ENCODE measurements at regions not wholly inside any gene's neighbourhood (a gene's known extent, or its start where the extent isn't known, plus 50 kb on each side); places are given as distances from the start of the nearest gene placed in this dataset.

DNA sequence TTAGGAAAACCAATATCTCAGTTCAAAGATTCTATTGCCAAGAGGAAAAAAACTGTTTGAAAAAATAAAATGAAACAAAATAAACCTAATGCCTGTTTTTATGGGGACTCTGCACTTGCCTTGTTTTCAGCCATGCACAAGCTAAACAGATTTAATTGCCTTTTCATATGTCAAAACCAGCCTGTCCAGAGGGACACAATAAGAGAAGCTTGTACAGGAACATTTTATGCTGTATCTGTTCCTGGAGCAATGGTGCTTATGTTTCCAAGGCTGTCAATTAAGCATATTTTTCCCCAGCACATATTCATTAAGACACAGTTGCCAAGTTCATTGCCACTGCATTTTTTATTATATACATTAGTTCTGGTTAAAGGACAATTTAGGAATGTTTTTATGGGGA, 470.9 kb downstream of the LRRIQ3 start:
- H3K4me3 Mint-ChIP-seq, result no peak overlapping the region
- H3K27ac Mint-ChIP-seq, result no peak overlapping the region
- TF ChIP-seq, protein P1, sequence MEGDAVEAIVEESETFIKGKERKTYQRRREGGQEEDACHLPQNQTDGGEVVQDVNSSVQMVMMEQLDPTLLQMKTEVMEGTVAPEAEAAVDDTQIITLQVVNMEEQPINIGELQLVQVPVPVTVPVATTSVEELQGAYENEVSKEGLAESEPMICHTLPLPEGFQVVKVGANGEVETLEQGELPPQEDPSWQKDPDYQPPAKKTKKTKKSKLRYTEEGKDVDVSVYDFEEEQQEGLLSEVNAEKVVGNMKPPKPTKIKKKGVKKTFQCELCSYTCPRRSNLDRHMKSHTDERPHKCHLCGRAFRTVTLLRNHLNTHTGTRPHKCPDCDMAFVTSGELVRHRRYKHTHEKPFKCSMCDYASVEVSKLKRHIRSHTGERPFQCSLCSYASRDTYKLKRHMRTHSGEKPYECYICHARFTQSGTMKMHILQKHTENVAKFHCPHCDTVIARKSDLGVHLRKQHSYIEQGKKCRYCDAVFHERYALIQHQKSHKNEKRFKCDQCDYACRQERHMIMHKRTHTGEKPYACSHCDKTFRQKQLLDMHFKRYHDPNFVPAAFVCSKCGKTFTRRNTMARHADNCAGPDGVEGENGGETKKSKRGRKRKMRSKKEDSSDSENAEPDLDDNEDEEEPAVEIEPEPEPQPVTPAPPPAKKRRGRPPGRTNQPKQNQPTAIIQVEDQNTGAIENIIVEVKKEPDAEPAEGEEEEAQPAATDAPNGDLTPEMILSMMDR (IDR thresholded peaks at IDR 0.05; ENCODE audit: unreplicated experiment in 3 of 3), result no peak
- H3K27me3 Mint-ChIP-seq (ENCODE audit: low read depth), result no peaks in the 10 kb centered on the region
- H3K36me3 Mint-ChIP-seq (ENCODE audit: low read depth), result no peaks in the 10 kb centered on the region
- H3K4me1 Mint-ChIP-seq, result no peaks in the 10 kb centered on the region
- no peaks in the 10 kb centered on the region for H3K9me3 Mint-ChIP-seq

DNA sequence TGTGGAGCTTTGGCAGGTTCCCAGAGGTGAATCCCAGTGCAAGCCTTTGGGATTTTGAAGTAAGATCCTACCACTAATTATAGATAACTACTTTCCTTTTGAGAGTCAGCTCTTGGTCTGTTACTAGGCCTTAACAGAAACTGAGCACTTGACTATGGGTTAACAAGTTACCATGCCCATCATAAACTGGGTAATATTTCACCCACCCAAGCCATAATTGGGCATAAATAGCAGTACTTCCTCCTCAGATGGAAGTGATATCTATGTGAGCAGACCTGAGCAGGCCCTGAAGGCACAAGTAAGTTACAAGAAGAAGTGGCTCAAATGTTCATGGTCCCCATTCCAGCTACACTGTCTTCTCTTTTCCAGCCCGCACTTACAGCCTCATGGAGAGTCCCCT, 475.9 kb downstream of the LRRIQ3 start:
- no peaks in the 10 kb centered on the region for H3K36me3 Mint-ChIP-seq (ENCODE audit: low read depth)
- H3K4me3 Mint-ChIP-seq, result no peak overlapping the region
- no peaks in the 10 kb centered on the region for H3K9me3 Mint-ChIP-seq
- TF ChIP-seq, protein P1 (IDR thresholded peaks at IDR 0.05; ENCODE audit: unreplicated experiment in 3 of 3), result no peak
- H3K27me3 Mint-ChIP-seq (ENCODE audit: low read depth), result no peaks in the 10 kb centered on the region
- no peak overlapping the region for H3K27ac Mint-ChIP-seq
- no peaks in the 10 kb centered on the region for H3K4me1 Mint-ChIP-seq

DNA sequence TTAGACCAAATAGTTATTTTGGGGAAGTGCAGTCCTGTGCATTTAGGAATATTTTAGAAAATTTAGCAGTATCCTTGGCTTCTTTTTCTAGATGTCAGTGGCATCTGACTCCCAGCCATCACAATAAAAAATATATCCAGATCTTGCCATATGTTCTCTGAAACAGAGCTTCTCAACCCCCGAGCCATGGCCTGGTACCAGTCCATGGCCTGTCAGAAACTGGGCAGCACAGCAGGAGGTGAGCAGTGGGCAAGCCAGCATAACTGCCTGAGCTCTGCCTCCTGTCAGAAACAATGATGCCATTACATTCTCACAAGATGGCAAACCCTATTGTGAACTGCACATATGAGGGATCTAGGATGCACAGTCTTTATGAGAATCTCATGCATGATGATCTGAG, 480.0 kb downstream of the LRRIQ3 start:
- Mint-ChIP-seq H3K27me3 (ENCODE audit: low read depth) (no peaks in the 10 kb centered on the region), H3K9me3 (no peaks in the 10 kb centered on the region), H3K4me3 (no peak overlapping the region), H3K4me1 (no peaks in the 10 kb centered on the region), H3K27ac (no peak overlapping the region), H3K36me3 (ENCODE audit: low read depth) (no peaks in the 10 kb centered on the region)
- TF ChIP-seq, protein P1 (IDR thresholded peaks at IDR 0.05; ENCODE audit: unreplicated experiment in 3 of 3), result no peak

DNA sequence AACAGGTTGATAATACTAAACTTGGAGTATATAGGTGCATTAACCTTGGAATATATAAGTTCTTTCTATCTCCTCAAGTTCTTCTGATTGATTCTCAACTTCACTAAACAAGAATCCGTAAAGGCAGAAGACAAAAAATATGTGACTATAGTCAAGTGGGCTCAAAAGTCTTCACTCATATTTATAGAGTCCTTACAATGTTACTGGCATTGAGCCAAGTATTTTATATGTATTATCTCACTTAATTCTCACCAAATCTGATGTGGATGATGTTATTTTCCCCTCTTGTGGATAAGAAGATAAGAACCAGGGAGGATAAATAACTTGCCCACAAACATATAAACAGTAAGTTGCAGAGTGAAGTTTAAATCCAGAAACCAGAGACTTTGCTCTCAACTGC, 486.9 kb downstream of the LRRIQ3 start:
- TF ChIP-seq, protein P1 (IDR thresholded peaks at IDR 0.05; ENCODE audit: unreplicated experiment in 3 of 3), result no peak
- H3K9me3 Mint-ChIP-seq, result no peaks in the 10 kb centered on the region
- no peaks in the 10 kb centered on the region for H3K36me3 Mint-ChIP-seq (ENCODE audit: low read depth)
- no peak overlapping the region for H3K4me3 Mint-ChIP-seq
- H3K27ac Mint-ChIP-seq, result no peak overlapping the region
- H3K27me3 Mint-ChIP-seq (ENCODE audit: low read depth), result no peaks in the 10 kb centered on the region
- H3K4me1 Mint-ChIP-seq, result peaks cover 4% of the 10 kb centered on the region

DNA sequence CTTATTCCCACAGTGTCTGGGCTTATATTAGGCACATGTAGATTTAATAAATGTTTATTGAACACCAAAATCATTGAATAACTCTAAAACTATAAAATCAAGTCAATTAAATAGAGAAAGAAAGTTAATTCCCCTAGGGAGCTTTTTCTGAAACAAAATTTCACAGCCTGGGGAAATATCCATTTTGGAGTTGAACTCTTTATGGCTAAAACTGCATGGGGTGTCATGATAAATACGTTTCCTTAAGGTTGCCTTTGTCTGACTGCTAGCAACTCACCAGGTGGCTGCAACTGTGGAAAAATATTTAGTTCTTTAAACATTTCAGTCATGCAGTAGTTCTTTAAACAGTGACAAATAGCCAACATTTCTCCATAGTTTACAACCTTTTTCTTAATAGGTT, 496.1 kb downstream of the LRRIQ3 start:
- H3K27ac Mint-ChIP-seq, result no peak overlapping the region
- H3K36me3 Mint-ChIP-seq (ENCODE audit: low read depth), result no peaks in the 10 kb centered on the region
- no peaks in the 10 kb centered on the region for H3K9me3 Mint-ChIP-seq
- no peaks in the 10 kb centered on the region for H3K27me3 Mint-ChIP-seq (ENCODE audit: low read depth)
- no peak overlapping the region for H3K4me3 Mint-ChIP-seq
- TF ChIP-seq, protein P1 (IDR thresholded peaks at IDR 0.05; ENCODE audit: unreplicated experiment in 3 of 3), result no peak
- H3K4me1 Mint-ChIP-seq, result no peaks in the 10 kb centered on the region

DNA sequence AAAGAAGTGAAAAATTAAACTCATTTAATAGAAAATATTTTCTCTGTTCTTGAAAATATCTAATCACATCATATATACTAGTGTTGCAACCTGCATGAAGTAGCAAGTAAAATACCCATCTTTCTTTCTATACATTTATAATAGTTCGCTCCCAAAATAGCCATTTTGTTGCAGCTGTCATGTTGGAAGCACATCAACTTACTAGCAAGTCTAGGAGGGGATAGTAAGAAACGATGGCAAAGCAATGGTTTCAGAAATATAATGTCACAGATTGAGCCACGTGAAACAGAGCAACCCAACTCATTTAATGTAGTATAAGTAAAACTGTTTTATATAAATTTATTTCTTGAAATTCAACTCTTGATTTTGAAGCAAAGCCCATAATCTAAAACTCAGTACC, 521.8 kb downstream of the LRRIQ3 start:
- H3K27me3 Mint-ChIP-seq (ENCODE audit: low read depth), result no peaks in the 10 kb centered on the region
- no peaks in the 10 kb centered on the region for H3K4me1 Mint-ChIP-seq
- no peaks in the 10 kb centered on the region for H3K36me3 Mint-ChIP-seq (ENCODE audit: low read depth)
- H3K27ac Mint-ChIP-seq, result no peak overlapping the region
- no peak overlapping the region for H3K4me3 Mint-ChIP-seq
- TF ChIP-seq, protein P1 (IDR thresholded peaks at IDR 0.05; ENCODE audit: unreplicated experiment in 3 of 3), result no peak
- H3K9me3 Mint-ChIP-seq, result no peaks in the 10 kb centered on the region

Data from nephron (organoid).